ENCODE measurements at regions not wholly inside any gene's neighbourhood (a gene's known extent, or its start where the extent isn't known, plus 50 kb on each side); places are given as distances from the start of the nearest gene placed in this dataset.

DNA sequence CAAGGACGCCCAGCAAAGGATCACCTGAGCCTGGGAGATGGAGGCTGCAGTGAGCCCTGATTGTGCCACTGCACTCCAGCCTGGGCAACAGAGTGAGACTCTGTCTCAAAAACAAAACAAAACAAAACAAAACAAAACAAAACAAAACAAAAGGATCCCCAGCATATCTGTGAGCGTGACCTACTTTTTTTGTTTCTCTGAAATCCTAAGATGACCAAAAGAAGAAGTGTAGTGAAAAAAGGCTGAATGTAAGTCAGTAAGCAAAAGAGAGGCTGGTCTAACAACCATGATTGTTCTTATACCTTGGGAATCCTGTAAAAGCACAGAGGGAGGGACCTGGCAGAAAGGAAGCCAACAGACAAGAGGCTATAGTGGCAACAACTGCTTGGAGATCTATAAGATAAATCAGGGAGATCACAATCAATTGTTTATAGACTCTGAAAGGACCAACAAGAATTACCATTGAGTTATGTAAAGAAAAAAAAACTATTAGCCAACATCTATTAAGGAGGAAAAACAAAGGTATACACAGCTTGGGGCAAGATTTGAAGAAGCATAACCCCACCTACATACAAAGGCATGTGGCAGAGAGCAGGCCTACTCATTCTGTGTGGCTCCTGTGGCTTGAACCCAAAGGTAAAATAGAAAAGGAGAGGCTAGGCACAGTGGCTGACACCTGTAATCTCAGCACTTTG, 255.2 kb upstream of the KLF14 start:
- DNase-seq (ENCODE audit: extremely low read depth, low read depth, low spot score), result no peak

DNA sequence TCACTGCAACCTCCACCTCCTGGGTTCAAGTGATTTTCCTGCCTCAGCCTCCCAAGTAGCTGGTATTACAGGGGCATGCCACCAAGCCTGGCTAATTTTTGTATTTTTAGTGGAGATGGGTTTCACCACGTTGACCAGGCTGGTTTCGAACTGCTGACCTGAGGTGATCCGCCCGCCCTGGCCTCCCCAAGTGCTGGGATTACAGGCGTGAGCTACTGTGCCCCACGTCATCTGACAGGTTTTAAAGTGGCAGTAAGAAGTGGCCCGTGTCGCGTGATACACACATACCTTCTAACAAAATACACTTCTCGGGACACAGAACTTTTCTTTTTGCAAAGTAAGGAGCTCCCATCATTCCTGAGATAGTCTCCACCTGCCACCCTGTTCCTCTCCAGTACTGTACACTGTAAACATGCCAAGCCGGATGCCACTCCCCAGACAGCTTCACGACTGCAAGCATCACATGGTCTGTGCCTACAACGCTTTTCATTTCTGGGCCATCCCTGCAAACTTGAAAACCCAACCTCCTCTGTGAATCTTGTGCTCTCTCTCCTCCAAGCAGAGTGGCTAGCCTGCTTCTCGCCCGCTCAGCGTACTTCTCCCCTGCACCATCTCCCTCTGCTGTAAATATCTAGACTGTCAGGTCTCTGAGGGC, 256.3 kb upstream of the KLF14 start:
- no peak for DNase-seq (ENCODE audit: extremely low read depth, low read depth, low spot score)

DNA sequence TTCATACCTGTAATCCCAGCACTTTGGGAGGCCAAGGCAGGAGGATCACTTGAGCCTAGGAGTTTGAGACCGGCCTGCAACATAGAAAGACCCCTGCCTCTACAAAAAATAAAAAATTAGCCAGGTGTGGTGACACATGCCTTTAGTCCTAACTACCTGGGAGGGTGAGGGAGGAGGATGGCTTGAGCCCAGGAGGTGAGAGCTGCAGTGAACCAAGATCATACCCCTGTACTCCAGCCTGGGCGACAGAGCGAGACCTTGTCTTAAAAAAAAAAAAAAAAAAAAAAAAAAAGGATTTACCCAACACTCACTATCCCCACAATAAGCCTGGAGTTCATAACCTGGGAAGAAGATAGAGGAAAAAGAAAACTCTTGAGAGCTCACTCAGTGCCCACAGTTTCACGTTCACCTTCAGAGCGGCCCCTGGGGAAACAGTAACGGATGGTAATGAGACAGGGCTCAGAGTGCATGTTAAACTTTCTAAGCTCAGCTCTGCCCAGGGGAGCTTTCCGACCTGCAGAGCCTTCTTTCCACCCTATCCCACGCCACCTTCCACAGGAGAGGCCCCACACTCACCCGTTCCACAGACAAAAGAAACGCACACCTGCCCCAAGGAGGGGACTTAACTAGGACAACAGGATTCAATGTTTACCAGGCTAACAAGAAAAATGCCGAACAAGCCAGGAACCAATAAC, 259.8 kb upstream of the KLF14 start:
- no peak for DNase-seq (ENCODE audit: extremely low read depth, low read depth, low spot score)

DNA sequence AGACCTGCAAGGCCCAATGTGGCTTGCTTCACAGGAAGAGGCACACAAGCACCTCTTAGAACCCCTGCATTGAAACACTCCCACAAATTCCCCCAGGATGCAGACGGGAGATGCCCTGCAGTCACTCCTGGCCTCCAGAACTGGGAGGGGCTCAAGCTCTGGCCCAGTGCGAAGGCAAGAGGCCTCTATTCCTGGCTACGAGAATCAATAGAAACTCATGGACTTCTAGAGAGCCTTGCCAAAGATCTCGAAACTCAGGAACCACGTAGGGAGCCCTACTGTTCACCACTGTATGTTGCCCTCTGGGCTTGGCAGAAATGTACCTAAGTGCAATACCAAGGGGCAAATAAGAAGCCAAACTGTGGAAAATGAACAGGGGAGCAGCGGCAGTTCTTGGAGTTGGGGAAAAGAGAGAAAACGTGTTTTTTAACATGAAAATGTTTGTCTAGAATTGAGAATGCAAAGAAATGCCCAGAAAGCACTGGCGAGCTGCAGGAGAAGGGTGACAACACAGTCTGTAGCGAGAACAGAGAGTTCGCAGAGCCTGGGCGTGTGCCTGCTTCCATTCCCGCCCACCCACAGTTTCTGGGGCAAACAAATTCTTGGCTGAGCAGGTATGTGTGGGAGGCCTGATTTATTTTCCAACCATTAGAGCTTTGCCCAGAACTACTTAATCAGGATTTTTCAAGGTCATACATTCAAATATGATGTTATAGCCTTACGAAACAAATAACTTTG, 260.5 kb upstream of the KLF14 start:
- DNase-seq (ENCODE audit: extremely low read depth, low read depth, low spot score), result no peak

DNA sequence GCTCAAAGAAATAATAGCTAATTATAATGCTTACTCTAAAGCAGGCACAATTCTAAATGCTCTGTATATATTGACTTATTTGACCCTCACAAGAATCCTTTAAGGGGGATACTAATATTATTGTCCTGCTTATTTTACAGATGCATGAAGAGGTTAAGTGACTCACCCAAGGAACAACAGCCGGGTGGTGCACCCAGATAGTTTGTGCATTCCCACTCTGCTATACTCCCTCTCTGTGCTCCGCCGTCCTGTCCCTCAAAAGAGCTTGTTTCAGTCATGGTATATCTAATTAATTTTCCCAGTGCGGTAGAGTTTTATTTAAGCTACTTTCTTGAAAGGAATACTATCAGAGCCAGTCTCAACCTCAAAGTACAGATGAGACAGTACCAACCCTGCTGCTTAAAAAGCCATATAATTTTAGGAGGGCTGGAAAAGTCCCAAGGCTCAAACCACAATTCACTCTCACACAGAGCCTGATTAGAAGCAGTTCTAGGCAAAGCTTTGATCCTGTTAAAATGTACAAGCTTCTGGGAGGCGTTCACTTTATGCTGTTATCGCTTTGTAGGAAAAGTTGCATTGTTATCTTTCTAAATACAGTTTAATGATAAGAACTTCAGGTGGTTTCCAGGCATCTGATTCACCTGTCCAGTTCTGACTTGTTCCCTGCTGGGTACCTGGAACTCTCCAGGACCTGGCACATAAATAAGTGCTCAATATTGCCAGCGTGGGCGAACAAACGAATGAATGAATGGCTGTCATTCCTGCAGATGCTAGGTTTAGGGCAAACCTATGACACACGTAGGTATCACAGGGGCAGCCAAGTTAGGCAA, 261.5 kb upstream of the KLF14 start:
- DNase-seq (ENCODE audit: extremely low read depth, low read depth, low spot score), result no peak

DNA sequence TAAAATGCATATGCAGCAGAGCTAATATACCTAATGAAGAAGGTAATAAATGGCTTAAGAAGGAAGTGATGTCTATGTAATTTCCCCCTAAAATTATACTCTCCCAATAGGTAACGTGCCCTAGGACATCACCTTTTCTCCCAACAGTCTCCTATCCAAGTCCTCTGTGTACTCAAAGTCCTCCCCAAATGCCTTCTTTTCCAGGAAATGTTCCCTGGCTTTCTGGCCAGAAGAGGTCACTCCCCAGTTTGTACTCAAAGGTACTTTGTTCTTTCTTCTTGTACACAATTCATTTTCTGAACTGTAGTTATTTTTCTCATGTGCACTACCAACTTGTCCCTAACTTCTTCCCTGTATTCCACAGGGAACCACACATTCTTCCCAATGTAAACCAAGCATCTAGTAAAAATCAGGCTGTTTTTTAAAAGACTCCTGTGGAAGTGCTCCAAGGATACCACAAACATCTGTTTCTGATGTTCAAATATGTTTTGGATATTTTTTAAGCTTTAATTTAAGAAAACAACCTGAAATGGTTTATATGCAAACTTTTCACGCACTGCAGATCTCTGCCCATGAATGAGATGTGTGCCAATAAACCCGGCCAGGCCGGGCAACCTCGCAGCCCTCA, 262.3 kb upstream of the KLF14 start:
- no peak for DNase-seq (ENCODE audit: extremely low read depth, low read depth, low spot score)

DNA sequence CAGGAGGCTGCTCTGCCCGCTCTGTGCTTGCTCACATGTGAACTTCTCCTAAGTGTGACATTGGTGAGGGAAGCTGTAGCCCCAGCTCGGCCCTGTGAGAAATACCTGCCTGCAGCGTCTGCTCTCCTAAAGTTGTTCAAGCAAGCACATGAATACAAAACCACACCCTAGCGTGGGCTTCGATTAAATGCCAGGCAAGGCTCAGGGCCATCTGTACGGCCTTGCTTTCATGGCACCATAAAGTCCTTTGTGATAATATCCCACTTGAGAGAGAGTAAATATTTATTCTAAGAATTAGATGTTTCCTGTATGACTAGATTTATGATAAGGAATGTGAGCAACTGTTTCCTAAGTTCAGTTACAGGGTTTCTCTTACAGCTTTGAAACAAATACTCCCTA, 262.8 kb upstream of the KLF14 start:
- no peak for DNase-seq (ENCODE audit: extremely low read depth, low read depth, low spot score)

DNA sequence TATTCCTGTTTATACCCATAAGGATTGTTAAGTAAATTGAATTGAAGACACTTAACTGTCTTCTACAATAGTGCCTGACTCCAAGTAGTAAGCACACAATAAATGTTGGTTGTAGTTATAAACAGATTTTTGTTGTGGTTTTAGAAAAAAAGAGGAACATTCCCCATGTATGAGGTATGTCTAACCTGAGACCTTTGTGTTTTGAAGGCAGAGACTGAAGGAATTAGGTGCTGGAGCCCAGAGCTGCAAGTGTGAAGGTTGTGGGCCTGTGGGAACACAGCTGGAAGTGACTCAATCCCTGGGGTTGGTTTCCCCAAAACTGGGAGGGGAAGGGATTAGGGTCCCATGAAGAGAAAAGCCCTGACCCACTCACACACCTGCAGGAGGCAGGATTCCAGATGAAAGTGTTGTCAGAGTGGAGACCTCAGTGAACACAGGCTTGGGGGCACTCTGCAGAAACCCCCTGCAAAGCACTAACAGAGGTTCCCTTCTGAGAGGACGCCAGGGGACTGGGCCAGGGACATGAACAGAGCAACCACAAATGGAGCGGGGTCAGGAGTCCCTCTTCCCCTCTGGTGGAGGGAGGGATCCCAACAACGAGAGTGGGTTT, 265.1 kb upstream of the KLF14 start:
- DNase-seq (ENCODE audit: extremely low read depth, low read depth, low spot score), result no peak

DNA sequence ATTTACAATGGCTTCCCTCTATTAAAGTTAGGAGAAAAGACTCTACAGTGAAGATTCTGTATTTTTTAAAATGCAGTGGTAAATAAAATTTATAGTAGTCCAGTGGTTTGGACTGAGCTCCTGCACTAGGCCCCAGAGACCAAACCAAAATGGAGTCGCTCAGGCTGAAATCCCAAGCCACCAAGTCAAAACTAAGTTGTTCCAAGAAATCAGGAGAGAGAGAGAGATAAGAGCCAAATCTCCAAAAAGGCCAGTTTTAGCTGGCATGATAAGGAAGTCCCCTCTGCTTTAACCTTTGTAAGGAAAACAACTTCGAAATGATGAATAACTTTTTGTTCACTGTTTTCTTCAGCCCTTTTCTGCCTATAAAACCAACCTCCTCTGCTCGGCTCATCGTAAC, 265.9 kb upstream of the KLF14 start:
- DNase-seq (ENCODE audit: extremely low read depth, low read depth, low spot score), result no peak

DNA sequence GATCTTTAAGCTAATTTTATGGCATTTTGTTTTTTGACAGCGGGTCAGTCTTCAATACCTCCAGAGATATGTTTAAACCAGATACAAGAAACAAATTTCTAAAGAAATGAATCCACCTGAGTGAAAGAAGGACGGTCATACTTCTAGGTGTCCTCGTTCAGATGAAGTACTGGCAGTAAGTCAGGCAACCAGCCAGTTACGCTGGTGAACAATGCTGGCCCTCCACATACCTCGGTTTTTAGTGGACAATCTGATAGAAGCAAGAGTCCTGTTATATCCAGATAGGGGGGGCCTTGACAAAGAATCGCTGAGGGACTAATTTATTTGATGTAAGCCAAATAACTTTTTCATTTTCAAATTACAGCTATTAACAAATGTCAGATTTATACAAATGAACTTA, 266.4 kb upstream of the KLF14 start:
- no peak for DNase-seq (ENCODE audit: extremely low read depth, low read depth, low spot score)

DNA sequence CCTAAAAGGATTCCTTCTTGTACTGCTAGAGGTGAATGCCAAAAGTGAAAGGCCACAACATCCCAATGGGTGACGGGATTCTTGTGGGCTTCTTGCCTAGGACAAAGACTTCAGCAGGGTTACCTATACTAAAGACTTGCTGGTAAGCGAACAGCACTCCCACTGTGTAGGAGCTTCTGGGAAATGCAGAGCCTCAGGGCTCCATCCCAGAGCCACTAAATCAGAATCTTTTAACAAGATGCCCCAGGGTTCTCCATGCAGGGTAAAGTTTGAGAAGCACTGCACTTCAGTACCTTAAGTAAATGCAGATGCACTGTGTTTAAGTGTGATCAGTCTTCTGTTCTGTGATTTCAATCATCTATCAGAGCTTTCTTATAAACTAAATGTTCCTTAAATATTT, 266.9 kb upstream of the KLF14 start:
- DNase-seq (ENCODE audit: extremely low read depth, low read depth, low spot score), result no peak

DNA sequence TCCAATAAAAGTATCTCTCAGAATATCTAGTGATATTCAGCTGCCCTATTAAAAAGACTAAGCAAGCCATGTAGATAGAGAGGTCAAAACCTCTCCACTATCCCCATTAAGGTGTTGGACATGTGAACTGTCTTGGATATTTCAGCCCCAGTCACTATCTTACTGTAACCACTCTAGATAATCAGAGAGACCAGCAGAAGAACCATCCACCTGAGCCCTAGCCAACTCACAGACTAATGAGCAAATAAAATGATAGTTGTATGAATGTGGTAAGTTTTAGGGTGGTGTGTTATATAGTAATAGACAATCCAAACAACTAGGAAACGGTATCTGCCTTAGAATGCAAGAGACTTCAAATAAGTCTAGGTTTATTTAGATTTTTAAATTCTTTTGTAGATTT, 268.6 kb upstream of the KLF14 start:
- no peak for DNase-seq (ENCODE audit: extremely low read depth, low read depth, low spot score)

DNA sequence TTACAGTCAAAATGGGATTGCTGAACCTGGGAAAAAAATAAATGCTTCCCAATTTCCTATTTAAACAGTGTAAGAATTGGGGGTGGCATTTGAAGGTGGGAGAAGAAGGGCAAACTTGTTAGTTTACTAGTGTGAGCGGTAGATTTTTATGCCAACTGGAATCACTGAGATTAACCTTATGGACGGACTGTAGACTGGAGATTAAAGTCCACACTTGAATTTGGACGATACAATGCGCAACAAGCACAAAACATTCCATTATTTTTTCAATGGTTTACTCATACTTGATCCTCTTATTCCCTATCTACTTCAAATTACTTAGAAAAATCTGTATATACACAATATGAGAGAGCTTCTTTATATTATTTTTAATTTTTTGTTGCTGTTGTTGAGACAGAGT, 269.6 kb upstream of the KLF14 start:
- DNase-seq (ENCODE audit: extremely low read depth, low read depth, low spot score), result no peak

DNA sequence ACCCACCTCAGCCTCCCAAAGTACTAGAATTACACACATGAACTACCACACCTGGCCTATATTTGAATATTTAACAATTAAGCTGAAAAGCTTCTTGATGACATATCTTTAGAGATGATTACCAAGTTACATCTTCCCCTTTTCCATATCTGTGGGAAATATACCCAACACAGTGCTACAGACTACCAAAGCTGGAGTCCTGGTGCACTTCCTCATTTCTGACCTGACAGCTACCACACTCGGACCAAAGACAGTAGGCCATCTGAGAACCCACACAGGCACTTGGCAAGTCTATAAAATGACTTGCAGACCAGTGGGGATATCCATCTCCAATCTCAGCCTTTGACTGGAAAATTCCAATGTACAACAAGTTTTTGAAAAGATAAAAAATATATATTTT, 270.4 kb upstream of the KLF14 start:
- no peak for DNase-seq (ENCODE audit: extremely low read depth, low read depth, low spot score)

DNA sequence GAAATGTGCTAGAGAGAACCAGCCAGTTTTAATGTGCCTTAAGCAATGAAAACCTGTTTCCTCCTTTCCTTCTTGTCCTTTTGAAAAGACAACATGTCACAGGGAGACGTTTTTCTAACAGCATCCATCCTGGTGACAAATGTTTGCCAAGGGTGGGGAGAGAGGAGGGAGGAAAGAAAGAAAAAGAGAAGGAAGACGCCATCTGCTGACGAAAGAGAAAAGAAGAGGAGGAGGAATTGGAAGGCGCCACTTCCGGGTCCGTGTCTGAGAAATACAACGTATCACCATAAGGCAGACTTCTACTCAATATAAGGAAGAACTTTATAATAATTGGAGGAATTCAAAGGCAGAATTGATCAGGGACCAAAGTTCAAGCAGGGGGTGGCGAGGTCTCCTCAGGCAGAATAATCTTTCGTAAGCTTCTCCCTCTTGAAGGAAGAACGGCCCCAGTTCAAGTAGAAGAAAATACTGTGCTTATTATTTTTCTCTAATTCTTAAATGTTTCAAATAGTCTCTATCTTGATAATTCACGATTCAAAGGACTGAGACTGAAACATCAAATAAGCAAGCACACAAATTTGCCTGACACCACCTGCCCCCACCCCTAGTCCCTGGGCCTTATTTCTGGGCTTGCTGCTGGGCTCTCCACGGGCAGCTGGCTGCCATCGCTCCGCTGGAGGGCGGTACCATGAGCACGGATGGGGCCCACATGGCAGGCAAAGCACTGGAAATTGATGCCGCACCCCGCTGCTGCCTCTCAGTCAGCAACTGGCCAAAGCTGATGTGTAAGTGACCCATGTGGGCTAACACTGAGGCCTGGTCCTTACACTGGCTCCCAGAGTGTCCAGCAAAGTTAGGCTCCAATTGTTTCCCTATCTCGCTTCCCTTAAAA, 273.7 kb upstream of the KLF14 start:
- no peak for DNase-seq (ENCODE audit: extremely low read depth, low read depth, low spot score)

DNA sequence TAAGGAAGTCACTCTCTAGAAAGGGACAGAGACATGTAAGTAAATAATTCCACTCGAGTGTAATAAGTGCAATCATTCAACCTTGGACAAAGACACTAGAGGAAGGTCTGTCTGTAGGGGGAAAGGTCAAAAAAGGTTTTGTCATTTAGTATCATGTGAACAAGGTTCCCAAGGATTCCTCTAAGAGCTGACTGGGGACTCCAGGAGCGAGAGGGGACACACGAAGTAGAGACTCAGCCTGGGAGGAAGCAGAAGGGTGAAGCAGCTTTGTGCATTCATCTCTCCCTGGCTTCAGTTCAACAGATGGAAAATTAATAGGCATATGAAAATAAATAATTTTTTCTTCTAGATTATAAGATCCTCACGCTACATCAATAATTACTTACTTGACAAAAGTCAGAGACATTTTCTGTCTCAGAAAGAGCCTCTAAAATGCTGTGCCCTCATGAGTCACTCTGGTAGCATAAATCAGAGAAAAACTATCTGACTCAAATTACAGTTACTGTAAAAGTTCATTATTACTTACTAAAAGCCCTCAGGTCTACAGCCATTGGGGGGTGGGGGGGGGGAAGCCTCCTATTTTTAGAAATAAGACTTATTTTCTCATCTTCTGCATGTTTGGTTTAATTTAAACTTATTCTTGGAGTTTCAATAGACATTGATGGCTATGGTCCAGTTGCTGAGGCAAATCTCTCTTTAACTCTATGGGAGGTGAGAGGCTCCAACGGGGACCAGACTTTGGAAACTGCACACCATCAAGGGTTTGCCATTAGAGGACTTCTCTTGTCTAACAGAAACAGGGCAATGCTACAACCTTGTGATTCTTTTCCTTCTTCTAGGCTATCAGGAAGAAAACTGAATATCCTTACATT, 275.1 kb upstream of the KLF14 start:
- no peak for DNase-seq (ENCODE audit: extremely low read depth, low read depth, low spot score)

DNA sequence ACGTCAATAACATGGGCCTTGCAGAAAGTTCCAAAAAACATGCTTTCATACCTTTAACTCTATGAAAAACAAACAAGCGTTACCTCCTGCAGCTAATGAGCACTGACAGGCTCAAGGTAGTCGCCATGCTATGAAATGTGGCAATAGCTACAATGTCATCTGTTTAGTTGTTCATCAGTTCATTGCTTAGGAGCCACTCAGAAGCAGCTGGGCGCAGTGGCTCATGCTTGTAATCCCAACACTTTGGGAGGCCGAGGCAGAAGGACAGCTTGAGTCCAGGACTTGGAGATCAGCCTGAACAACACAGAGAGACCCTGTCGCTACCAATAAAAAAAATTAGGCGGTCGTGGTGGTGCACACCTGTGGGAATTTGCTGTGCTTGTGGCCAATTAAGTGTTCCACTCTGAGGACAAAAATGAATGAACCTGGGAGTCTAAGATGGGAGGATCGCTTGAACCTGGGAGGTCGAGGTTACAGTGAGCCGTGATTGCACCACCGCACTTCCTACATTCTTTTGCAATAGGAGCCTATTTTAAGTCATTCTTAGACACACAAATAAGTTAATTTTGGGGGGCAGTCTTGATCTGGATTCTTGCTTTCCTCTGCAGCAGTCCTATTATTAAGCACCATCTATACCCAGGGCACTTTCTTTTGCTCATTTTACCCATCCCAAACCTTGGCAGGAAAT, 276.2 kb upstream of the KLF14 start:
- no peak for DNase-seq (ENCODE audit: extremely low read depth, low read depth, low spot score)

Data from glomerular endothelial cell (primary cell).